Heart left ventricle (tissue), 13 donors: ENCODE measurements at regions not wholly inside any gene's neighbourhood (a gene's known extent, or its start where the extent isn't known, plus 50 kb on each side); places are given as distances from the start of the nearest gene placed in this dataset.
"Not testable (repeated sequence)": the region's sequence is repeated elsewhere in the genome, so short reads cannot be mapped to it uniquely, and the experiment has no call there.

ENCODE experiments used
- CTCF ChIP-seq, 12 donors: fragments of 200-600 bp; sonication (generic) in 4 of 12; IDR thresholded peaks; one replicate each; pipeline versions ENCODE4 v1.5.0 to v1.8.0; 2018 to 2022; ENCODE audit warnings: antibody characterized with exemption in 12 of 12, mild to moderate bottlenecking in 5 of 12
- POLR2A ChIP-seq, 2 donors: fragments of 450-650 bp; IDR thresholded peaks; one replicate each; pipeline ENCODE4 v1.6.1; 2017; ENCODE audit warnings: antibody characterized with exemption in 2 of 2, mild to moderate bottlenecking in 2 of 2, moderate library complexity in 2 of 2
- donor health status: ischemic (EF 13 %, LVEDD 7.1; RV severe dilation, severe dysfunction).
- donor health status: DM: no; HTN: yes; CAD: no.
- donor health status: DM: no; HTN: no; CAD: no.
- donor health status: ischemic (EF 25% LVEDD 6.9; RV normal size, moderate dysfunction).
- donor health status: ischemic (EF 25% LVEDD 5.7; RV mildly dilated, moderate dysfunction).
- donor health status: ischemic (EF 35%, LVEDD 5.7; RV mildly dilated, moderate dysfunction).
- donor health status: nonischemic (EF 11% LVEDD 7.7; RV severe dilation, severe dysfunction).
- donor health status: DM: yes; HTN: yes; CAD: no.
- donor health status: PGD.
- donor health status: ischemic (EF 29% LVEDD 5.4; RV normal size, mild dysfunction).
- donor health status: nonischemic (EF 23%, LVEDD 6.1; RV moderate dilation, normal function).

GRCh38 chr21:24483361-24483760 lies 1123.9 kb downstream of the MRPL39 start:
- not testable (repeated sequence) for TF ChIP-seq CTCF, POLR2A (IDR thresholded peaks at IDR 0.05)
